ENCODE measurements at regions not wholly inside any gene's neighbourhood (a gene's known extent, or its start where the extent isn't known, plus 50 kb on each side); places are given as distances from the start of the nearest gene placed in this dataset.

- Histone ChIP-seq H2AFZ (ENCODE audit: low read depth) (no peak overlapping the region), H3K27me3 (ENCODE audit: insufficient read depth, low read depth) (no peaks in the 10 kb centered on the region), H3K79me2 (ENCODE audit: insufficient read depth, low read depth) (no peaks in the 10 kb centered on the region), H3K9ac (no peak overlapping the region), H4K20me1 (ENCODE audit: insufficient read depth) (no peaks in the 10 kb centered on the region), H3K36me3 (ENCODE audit: insufficient read depth) (no peaks in the 10 kb centered on the region), H3K4me2 (no peak overlapping the region), H3K27ac (no peak overlapping the region), H3K4me1 (ENCODE audit: low read depth, poor library complexity, severe bottlenecking) (no peaks in the 10 kb centered on the region), H3K4me3 (IDR thresholded peaks at IDR 0.05; ENCODE audit: insufficient read depth, low read depth, low read length) (no peak overlapping the region)
- no peak for TF ChIP-seq CTCF (conservative IDR thresholded peaks at IDR 0.05; ENCODE audit: low read depth, low read length)
Measured at GRCh38 chr5:63055421-63055820, 476.8 kb downstream of the LRRC70 start.

GRCh38 chr5:63053019-63053638, 474.5 kb downstream of the LRRC70 start:
- no peak for TF ChIP-seq CTCF (conservative IDR thresholded peaks at IDR 0.05; ENCODE audit: low read depth, low read length)
- H4K20me1 ChIP-seq (ENCODE audit: insufficient read depth) = no peaks in the 10 kb centered on the region
- H3K4me2 ChIP-seq = no peak overlapping the region
- no peak overlapping the region for H2AFZ ChIP-seq (ENCODE audit: low read depth)
- no peak overlapping the region for H3K27ac ChIP-seq
- no peaks in the 10 kb centered on the region for H3K79me2 ChIP-seq (ENCODE audit: insufficient read depth, low read depth)
- H3K27me3 ChIP-seq (ENCODE audit: insufficient read depth, low read depth) = no peaks in the 10 kb centered on the region
- no peak overlapping the region for H3K9ac ChIP-seq
- H3K36me3 ChIP-seq (ENCODE audit: insufficient read depth) = no peaks in the 10 kb centered on the region
- no peaks in the 10 kb centered on the region for H3K4me1 ChIP-seq (ENCODE audit: low read depth, poor library complexity, severe bottlenecking)
- H3K4me3 ChIP-seq (IDR thresholded peaks at IDR 0.05; ENCODE audit: insufficient read depth, low read depth, low read length) = no peak overlapping the region

GRCh38 chr5:63050916-63051315, 472.3 kb downstream of the LRRC70 start:
- no peak for TF ChIP-seq CTCF (conservative IDR thresholded peaks at IDR 0.05; ENCODE audit: low read depth, low read length)
- Histone ChIP-seq H4K20me1 (ENCODE audit: insufficient read depth) (no peaks in the 10 kb centered on the region), H3K27ac (no peak overlapping the region), H3K4me3 (IDR thresholded peaks at IDR 0.05; ENCODE audit: insufficient read depth, low read depth, low read length) (no peak overlapping the region), H3K4me1 (ENCODE audit: low read depth, poor library complexity, severe bottlenecking) (no peaks in the 10 kb centered on the region), H3K4me2 (no peak overlapping the region), H3K27me3 (ENCODE audit: insufficient read depth, low read depth) (no peaks in the 10 kb centered on the region), H3K9ac (no peak overlapping the region), H2AFZ (ENCODE audit: low read depth) (no peak overlapping the region), H3K79me2 (ENCODE audit: insufficient read depth, low read depth) (no peaks in the 10 kb centered on the region), H3K36me3 (ENCODE audit: insufficient read depth) (no peaks in the 10 kb centered on the region)

GRCh38 chr5:63049935-63050334, 471.3 kb downstream of the LRRC70 start:
- Histone ChIP-seq H3K9ac (no peak overlapping the region), H3K27ac (no peak overlapping the region), H3K36me3 (ENCODE audit: insufficient read depth) (no peaks in the 10 kb centered on the region), H3K79me2 (ENCODE audit: insufficient read depth, low read depth) (no peaks in the 10 kb centered on the region), H3K4me1 (ENCODE audit: low read depth, poor library complexity, severe bottlenecking) (no peaks in the 10 kb centered on the region), H3K27me3 (ENCODE audit: insufficient read depth, low read depth) (no peaks in the 10 kb centered on the region), H2AFZ (ENCODE audit: low read depth) (no peak overlapping the region), H3K4me2 (no peak overlapping the region), H4K20me1 (ENCODE audit: insufficient read depth) (no peaks in the 10 kb centered on the region), H3K4me3 (IDR thresholded peaks at IDR 0.05; ENCODE audit: insufficient read depth, low read depth, low read length) (no peak overlapping the region)
- TF ChIP-seq CTCF (conservative IDR thresholded peaks at IDR 0.05; ENCODE audit: low read depth, low read length) = no peak
